GM21576 (cell line): ENCODE measurements at regions not wholly inside any gene's neighbourhood (a gene's known extent, or its start where the extent isn't known, plus 50 kb on each side); places are given as distances from the start of the nearest gene placed in this dataset.

Source experiments
- ATAC-seq: cut with Tn5 transposase; IDR thresholded peaks from one replicate; pipeline ENCODE4 v1.9.1; 2021; ENCODE audit warnings: mild to moderate bottlenecking, moderate library complexity; ENCODE audit not compliant: unreplicated experiment

GRCh38 chr2:18156002-18156401 is 277.5 kb downstream of the KCNS3 start:
- ATAC-seq, result no peak

GRCh38 chr2:18154812-18155211 is 276.3 kb downstream of the KCNS3 start:
- no peak for ATAC-seq

GRCh38 chr2:18154259-18154658 is 275.8 kb downstream of the KCNS3 start:
- ATAC-seq, result no peak

DNA sequence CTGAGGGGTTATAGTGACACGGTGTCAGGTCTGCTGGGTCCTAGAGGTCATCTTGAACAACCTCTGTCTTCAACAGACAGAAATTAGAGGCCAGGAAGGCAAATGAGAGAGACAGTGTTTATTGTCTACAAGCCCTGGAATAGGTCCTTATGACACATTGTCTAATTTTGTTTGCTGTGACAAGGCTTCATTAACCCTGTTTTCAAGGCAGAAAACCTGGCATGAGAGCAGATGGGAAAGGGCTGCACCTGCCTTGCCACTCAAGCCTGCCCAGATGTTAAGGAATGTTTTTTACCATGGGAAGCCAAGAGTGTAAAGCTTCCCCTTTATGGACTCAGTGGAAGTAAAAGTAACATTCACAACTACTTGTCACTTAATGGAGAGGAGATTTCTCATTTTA is 275.3 kb downstream of the KCNS3 start:
- no peak for ATAC-seq

GRCh38 chr2:18151237-18151636 is 272.8 kb downstream of the KCNS3 start:
- no peak for ATAC-seq

GRCh38 chr2:18149660-18150246 is 271.3 kb downstream of the KCNS3 start:
- peak; percentile 59 for ATAC-seq

- ATAC-seq, result no peak
Observed at GRCh38 chr2:18136881-18137475, 258.5 kb downstream of the KCNS3 start.

DNA sequence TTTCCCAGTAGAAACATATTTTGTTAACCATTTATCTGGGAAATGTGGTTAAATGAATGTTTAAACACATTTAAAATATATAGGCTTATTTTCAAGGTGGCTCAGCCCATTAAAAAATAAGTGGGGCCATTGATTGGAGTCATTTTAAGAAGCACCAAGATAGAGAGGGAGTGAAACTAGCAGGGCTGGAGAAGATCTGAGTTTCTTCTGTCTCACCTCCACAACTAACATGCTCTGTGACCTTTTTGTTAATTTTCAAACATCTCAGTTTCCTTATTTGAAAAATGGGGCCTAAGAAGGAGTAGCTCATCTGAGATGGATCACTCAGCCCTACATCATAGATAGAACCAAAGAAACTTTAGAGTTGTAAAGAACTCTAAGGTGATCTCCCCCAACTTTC is 254.8 kb downstream of the KCNS3 start:
- no peak for ATAC-seq

- peak; percentile 65 for ATAC-seq
Observed at GRCh38 chr2:18132697-18133096, 254.2 kb downstream of the KCNS3 start.

DNA sequence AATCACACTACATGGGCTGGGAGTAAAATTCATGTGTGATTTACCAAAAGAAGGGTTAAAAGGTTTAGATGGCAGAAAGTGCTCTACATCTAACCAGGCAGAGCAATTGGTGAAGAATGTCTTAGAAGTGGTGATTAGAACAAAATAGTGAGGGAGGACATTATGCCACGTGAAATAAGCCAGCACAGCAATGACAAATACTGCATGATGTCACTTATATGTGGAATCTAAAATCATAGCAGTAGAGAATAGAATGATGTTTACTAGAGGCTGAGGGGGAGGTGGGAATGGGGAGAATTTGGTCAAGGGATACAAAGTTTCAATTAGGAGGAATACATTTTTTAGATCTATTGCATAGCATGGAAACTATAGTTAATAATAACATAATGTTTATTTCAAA is 253.3 kb downstream of the KCNS3 start:
- no peak for ATAC-seq

- ATAC-seq, result no peak
Observed at GRCh38 chr2:18129348-18129747, 250.9 kb downstream of the KCNS3 start.

GRCh38 chr2:18125303-18125702 is 246.8 kb downstream of the KCNS3 start:
- ATAC-seq, result no peak

GRCh38 chr2:18124116-18124835 is 245.8 kb downstream of the KCNS3 start:
- ATAC-seq, result no peak

- ATAC-seq, result peak; percentile 65
Observed at GRCh38 chr2:18123577-18123976, 245.1 kb downstream of the KCNS3 start.

GRCh38 chr2:18123211-18123570 is 244.7 kb downstream of the KCNS3 start:
- no peak for ATAC-seq

DNA sequence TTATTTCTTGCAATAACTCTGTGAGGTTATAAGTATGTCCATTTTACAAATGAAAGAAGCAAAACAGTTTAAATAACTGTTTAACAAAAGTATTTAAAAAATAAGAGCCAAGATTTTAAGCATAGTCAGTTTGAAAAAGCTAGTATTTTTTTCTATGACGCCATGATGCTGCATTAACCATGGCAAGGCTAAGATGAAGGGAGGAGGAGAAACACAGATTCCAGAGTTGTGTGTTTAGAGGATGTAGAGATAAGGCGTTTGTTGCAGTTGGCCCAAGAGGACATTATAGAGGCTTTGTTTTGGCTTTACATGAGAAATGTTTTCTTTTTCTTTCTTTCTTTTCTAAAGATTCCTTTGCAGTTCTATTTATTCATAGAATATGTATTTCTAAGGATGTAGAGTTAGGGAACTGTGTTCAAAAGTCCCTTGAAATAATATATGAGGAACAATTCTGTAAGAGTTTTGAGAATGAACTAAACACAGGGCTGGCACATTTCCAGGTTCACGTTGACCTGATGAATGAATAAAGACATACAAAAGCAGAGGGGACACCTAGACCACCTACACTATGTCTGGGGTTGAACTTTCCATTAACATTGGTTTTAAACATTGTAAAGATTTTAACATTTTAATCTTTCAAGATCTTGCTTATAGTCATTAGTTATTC is 244.2 kb downstream of the KCNS3 start:
- no peak for ATAC-seq

DNA sequence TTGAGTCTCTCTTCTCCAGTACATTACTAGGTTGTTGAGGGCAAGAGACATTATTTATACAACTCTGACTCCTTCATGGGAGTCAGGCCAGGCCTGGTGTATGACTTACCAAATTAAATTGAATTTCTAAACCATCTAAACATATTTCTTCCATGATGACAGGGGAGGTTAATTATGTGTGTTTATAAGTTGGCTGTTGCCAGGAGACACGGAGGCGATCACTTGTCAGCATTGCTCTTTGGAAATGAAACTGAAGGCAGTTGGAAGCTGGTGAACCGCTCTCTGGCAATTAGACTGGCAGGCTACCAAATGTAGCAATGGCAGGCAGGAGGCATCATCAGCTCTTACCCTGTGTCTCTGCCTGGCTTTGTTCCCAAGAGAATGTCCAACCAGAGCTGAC is 241.4 kb downstream of the KCNS3 start:
- no peak for ATAC-seq

- no peak for ATAC-seq
Observed at GRCh38 chr2:18118703-18119102, 240.2 kb downstream of the KCNS3 start.

- ATAC-seq, result peak; percentile 96
Observed at GRCh38 chr2:18117592-18117991, 239.1 kb downstream of the KCNS3 start.

DNA sequence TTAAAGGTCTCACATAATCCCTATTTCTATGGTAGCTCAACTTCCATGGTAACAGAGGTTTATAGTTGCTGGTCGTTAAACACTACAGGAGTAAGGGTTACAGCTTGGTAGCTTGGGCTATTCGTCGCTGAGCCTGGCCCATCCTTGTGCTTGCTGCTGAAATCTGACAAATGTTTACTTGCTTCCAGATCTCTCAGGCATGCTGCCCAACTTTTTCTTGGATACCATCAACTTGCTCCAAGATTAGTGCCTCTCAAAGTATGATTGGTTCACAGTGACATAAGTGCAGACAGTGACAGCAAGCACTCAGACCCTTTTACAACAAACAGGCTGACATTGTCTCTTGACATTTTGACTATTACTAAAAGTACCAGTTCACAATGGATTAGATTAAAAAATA is 231.8 kb downstream of the KCNS3 start:
- no peak for ATAC-seq

DNA sequence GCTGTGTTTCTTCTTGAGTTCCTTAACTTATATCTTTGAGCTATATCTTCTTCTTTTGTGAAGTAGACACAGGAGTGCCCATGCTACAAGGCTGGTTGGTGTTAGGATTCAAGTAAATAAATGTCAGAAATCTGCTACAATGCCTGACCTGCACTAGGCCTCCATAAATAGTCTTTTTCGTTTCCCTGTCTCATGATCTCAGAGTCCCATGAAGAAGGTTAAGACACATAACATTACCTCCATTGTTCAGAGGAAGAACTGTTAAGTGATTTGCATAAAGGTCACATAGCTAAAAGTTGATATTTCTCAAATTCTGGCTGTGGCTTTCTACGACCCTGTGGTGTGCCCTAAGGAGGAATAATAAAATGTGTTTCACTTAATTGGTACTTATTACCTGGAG is 228.4 kb downstream of the KCNS3 start:
- ATAC-seq, result peak; percentile 50

GRCh38 chr2:18105929-18106328 is 227.5 kb downstream of the KCNS3 start:
- ATAC-seq, result no peak
